ENCODE measurements at regions not wholly inside any gene's neighbourhood (a gene's known extent, or its start where the extent isn't known, plus 50 kb on each side); places are given as distances from the start of the nearest gene placed in this dataset.
"Not testable (repeated sequence)": the region's sequence is repeated elsewhere in the genome, so short reads cannot be mapped to it uniquely, and the experiment has no call there.

DNA sequence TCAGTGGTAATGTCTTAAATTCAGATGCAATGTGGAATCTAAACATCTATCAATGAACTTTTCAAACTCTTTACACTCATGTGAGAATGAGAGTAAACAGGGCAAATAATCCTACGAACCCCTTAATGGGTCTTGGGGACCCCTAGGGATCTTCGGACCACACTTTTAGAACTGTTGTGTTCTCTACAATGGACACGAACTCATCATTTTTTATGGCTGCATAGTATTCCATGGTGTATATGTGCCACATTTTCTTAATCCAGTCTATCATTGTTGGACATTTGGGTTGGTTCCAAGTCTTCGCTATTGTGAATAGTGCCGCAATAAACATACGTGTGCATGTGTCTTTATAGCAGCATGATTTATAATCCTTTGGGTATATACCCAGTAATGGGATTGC lies 148.0 kb upstream of the PTPN1 start:
- DNase-seq, result not testable (repeated sequence)

GRCh38 chr20:50363027-50363426 lies 147.2 kb upstream of the PTPN1 start:
- no peak for DNase-seq

DNA sequence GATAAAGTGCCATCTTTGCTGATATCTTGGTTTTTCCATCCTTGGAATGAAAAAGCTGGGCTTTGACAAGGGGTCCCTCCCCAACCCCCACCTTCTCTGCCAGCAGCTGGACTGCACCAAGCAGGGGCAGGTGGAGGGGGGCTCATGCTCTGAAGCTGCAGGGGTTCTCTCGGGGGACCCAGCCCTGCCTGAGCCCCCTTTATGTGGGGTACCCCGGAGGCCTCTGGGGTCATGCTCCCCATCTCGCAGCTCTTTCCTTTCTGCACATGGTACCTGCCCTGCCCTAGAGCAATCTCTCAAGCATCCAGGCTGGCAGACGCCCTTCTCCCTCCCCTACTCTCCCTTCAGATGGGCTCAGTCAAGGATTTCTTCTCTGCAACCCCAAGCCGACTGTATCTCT lies 146.7 kb upstream of the PTPN1 start:
- no peak for DNase-seq

DNA sequence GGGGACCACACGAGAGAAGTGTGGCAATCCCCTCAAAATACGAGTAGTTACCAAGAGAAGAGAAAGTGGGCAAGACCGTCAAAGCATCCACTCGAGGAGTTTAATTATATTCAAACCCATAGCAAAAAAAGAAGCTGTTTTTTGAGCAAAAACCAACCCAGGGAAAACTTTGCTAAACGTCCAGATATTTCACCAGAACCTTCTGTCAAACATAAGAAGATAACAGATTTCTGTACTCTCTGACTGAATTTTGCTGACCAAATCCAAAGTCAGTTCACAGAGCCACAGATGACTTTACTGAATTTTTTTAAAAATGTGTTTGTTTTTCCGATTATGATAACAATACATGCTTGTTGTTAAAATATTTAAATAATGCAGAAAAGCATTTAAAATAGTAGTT lies 145.6 kb upstream of the PTPN1 start:
- DNase-seq, result no peak

DNA sequence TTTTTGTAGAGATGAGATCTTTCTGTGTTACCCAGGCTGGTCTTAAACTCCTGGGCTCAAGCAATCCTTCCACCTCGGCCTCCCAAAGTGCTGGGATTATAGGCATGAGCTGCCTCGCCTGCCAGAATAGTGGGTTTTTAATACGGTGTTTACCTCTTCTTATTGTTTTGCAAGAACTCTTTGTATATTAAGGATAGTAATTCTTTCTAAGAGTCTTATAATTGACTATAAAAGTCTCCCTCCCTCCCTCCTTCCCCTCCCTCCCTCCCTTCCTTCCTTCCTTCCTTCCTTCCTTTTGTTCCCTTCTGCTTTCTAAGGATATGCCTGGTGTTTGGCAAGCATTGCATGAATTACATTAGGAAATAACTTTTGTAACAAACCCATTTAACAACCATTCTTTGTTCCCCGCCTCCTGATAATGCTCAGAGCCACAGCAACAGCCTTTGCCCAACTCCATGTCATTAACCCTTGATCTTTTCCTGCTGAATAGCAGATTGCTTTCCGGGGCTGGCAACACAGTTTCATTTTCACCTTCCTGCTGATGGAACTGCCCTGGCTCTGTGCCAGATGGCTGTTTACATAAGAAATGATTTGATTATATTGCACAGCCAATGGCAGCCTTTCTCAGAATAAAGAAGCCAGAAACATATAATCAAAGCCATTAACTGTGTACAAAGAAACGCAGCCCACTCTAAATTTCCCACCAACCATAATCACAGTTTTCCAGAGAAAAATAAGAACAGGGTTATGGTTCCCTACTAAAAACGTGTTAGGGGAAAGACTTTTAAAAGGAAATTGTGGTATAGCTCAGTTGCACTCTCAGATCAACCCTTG lies 143.7 kb upstream of the PTPN1 start:
- DNase-seq, result peak; percentile 84

DNA sequence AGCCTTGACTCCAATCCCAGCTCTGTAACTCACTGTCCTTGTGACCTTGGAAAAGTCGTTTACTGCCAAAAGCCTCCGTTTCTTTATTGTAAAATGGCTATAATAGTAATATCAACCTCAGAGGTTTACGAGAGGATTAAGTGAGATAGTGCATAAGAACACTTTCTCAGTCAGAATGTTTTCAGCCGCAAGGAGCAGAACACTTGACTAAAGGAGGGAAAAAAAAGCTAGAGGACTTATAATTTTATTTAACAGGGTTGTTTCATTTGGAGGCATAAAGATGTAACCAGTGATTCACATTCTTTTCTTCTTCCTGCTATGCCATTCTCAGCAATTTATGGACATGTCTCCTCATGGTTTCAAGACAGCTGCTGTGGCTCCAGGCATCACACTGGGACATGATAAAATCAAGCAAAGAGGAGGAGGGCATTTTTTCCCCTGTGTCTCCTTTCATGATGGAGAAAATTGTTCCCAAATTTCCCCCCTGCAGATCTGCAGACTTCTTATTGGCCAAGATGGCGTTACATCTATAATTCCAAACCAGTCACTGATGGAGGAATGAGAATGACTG lies 143.0 kb upstream of the PTPN1 start:
- DNase-seq, result no peak

DNA sequence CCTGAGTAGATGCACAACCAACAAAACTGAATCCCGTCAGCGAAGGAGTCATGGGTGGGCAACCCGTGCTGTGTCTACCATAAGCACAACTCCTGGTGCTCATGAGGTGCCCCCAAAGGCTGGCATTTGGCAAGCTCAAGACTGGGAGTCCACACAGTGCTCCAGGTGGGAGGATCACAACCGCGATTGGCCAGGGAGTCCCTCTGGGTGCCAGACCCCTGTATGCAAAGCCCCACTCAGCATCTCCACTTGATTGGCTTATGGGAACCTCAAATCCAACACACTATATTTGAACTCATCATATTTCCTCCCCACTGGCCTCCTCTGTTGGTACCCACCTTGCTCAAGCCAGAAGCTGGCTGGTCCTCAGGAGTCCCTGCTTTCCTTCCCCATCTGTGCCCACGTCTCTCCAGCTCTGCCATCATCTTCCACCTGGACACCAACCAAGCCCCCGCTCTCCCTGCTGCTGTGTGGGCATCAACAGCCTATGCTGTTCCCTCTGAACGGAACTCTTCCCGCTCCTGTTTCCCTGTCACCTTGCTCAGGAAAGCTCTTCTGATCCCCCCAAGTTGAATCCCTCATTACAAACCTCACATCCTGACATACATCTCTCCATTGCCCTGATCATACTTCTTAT lies 142.3 kb upstream of the PTPN1 start:
- no peak for DNase-seq

DNA sequence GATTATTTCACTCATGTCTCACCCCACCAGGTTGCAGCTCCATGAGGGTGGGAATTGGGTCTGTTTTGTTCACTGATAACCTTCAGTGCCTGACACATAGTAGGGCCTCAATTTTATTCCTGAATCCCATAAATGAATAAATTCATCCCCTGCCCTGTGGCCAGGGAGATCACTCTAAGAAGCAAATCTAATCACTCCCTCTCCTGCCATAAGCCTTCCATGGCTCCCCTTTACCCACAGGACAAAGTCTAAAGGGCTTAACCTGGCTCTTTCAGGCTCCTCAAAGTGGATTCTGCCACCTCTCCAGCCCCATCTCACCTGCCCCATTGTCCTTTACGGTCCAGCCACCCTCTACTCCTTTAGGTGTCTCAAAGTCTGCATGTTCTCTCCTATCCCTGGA lies 141.8 kb upstream of the PTPN1 start:
- DNase-seq, result no peak

GRCh38 chr20:50368813-50369224 lies 141.4 kb upstream of the PTPN1 start:
- DNase-seq, result no peak

DNA sequence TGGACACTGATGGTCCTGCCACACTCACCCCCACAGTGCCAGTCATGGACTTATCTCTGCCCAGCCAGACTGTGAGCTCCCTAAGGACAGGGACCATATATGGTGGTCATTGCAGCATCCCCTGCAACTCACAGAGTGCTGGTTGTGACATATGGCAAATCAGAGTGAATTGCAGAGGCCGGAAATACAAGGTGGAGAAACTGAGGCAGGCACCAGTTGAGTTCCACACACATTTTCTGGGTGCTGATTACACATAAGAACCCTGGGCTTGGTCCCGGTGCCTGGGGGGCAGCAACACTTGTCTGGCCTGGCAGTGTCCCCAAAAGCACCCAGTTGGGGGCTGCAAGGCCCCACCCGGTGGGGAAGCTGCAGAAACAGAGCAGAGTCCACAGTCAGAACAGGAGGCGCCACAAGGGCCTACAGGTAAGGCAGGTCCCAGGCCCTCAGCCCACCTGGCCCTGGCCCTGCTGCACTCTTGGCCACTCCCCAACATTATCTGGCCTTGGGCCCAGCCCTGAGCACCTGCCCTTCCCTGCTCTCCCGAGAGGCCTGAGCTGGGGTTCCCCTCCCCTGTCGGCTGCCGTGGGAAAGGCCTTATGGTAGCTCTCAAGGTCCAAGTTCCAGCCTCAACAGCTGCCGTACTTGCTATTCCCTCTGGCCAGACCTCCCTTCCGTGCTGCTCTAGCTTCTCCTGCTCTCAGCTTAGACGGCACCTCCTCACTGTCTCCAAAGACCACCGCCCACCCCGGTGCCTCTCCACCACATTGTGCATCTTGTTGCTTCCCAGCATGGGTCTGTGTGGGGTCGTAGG lies 140.8 kb upstream of the PTPN1 start:
- DNase-seq, result peak; percentile 33

DNA sequence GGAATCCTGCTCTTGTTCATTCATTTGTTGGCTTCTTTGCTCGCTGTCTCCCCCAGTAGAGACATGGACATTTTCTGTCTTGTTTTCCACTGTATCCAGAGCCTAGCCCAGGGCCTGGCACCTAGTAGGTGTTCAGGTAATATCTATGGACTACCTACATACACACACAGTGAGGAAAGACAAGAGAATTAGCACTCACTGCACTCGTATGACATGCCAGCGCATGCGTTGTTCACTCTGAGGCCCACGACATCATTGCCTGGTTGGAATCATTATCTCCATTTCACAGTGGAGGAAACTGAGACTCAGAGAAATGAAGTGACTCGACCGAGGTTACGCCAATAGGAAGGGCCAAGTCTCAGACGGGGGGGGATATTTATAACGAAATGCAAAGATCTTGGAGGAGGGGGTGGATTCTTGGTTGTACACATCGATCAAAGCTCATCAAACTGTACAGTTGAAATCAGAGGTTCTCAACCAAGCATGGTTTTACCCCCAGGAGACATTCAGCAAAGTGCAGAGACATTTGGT lies 140.1 kb upstream of the PTPN1 start:
- no peak for DNase-seq

GRCh38 chr20:50371878-50372769 lies 138.1 kb upstream of the PTPN1 start:
- DNase-seq, result no peak

GRCh38 chr20:50372770-50373088 lies 137.5 kb upstream of the PTPN1 start:
- DNase-seq, result no peak

GRCh38 chr20:50373674-50374286 lies 136.4 kb upstream of the PTPN1 start:
- no peak for DNase-seq

- no peak for DNase-seq
These were observed 135.6 kb upstream of the PTPN1 start for GRCh38 chr20:50374541-50375078.

DNA sequence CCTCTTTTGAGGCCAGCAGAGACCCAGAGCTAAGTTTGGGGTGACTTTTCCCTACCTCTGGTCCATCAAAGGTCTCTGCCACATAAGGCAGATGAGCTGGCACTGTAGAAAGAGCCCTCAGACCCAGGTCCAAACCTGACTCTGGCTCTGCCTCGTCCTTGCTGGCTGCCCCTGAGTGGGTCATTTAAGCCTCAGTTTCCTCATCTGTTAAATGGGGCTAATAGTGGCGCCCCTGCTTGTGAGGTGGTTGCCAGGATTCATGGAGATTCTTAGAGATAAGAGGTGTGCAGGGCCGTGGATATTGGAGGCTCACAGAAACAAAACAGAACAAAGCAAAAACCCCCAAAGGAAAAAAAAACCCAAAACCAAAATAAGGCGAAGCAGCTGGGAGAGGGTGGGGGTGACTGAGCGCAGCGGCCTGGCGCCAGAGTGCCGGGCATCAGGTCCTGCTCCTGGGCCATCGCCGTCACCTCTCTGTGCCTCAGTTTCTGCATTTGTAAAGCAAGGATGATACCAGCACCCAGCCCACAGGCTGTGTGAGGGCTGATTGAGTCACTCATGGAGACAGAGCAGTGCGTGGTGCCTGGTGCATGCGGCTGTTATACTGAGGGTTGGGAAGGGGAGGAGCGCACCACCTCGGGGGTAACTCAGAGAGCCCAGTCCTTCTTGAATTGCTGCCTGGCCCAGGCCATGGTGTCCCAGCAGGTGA lies 133.8 kb upstream of the PTPN1 start:
- no peak for DNase-seq

GRCh38 chr20:50376888-50377459 lies 133.2 kb upstream of the PTPN1 start:
- DNase-seq, result no peak

DNA sequence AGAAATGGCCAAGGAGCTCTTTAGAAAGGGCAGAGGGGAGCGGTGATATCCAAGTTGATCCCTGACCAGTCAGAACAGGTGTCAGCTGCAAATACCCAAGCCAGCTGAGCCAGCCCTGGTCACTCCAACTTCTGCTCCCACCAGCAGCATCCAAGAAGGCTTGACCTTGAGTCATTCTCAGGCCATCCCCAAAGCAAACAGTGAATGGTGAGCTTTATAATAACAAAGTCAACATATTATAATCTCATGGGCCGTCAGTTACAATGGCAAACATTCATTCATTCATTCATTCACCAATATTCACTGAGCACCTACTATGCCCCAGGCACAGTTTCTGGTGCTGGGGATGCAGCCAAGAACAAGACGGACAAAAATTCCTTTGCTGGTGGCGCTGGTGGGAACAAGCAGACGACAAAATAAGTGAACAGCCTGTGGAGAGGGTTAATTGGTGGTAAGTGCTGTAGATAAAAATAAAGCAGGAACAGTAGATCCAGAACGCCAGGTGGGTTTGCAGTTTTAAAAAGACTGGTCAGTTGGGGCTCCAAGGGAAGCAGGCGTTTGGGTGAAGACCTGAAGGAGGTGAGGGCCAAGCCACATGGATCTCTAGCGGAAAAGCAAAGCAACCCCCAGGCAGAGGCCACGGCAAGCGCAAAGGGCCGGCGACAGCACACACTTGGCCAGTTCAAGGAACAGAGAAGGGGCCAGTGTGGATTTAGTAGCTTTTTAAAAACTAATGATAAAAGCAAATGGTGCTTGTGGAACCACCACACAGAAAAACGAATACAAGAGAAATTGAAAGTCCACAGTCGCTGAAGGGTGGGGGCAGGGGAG lies 131.8 kb upstream of the PTPN1 start:
- DNase-seq, result no peak

Data from NCI-H2107 (cell line).